Activated CD8-positive, alpha-beta T cell treated with anti-CD3 and anti-CD28 coated beads for 36 hours (primary cell): ENCODE measurements at regions not wholly inside any gene's neighbourhood (a gene's known extent, or its start where the extent isn't known, plus 50 kb on each side); places are given as distances from the start of the nearest gene placed in this dataset.

Source experiments
- ATAC-seq: fragments of 200-7000 bp; cut with Tn5 transposase; one replicate; pipeline ENCODE4 v1.10.0; 2021; ENCODE audit warnings: mild to moderate bottlenecking, moderate library complexity
- CTCF ChIA-PET: fragments of 350-600 bp; sonication (Branson Sonifier 250); formaldehyde crosslinking; loops from one replicate; lab custom pipeline; 2021; ENCODE audit warnings: antibody characterized with exemption; lab: Charles Lee
- POLR2A ChIA-PET: fragments of 350-600 bp; sonication (Branson Sonifier 250); formaldehyde crosslinking; loops from one replicate; lab custom pipeline; 2021; ENCODE audit warnings: antibody characterized with exemption; lab: Charles Lee
- DNase-seq: peaks from one replicate; pipeline ENCODE4 v3.0.0-alpha.2; 2020
- H3K27ac Mint-ChIP-seq: one replicate; pipeline ENCODE4 v1.8.0; 2021; ENCODE audit warnings: mild to moderate bottlenecking, mixed read lengths
- H3K27me3 Mint-ChIP-seq: one replicate; pipeline ENCODE4 v1.8.0; 2021; ENCODE audit warnings: mixed read lengths
- H3K36me3 Mint-ChIP-seq: one replicate; pipeline ENCODE4 v1.8.0; 2021; ENCODE audit warnings: low read depth, mixed read lengths
- H3K4me1 Mint-ChIP-seq: one replicate; pipeline ENCODE4 v1.8.0; 2021; ENCODE audit warnings: low read depth, mixed read lengths
- H3K4me3 Mint-ChIP-seq: one replicate; pipeline ENCODE4 v1.8.0; 2021; ENCODE audit warnings: mild to moderate bottlenecking, moderate library complexity, mixed read lengths
- H3K9me3 Mint-ChIP-seq: one replicate; pipeline ENCODE4 v1.8.0; 2021; ENCODE audit warnings: mixed read lengths
- intact Hi-C: fragments of 100-400 bp; cut with micrococcal nuclease; formaldehyde crosslinking; loops from one replicate; pipeline ENCODE4 v1.10.0; 2022
- TF ChIP-seq, protein P1 (sequence below): fragments of 200-600 bp; IDR thresholded peaks from one replicate; pipeline ENCODE4 v1.8.0; 2022; ENCODE audit warnings: antibody characterized with exemption, mild to moderate bottlenecking

GRCh38 chr2:239750045-239750835, 274.9 kb downstream of the NDUFA10 start:
- Mint-ChIP-seq H3K9me3 (no peaks in the 10 kb centered on the region), H3K4me1 (peaks cover 16% of the 10 kb centered on the region), H3K4me3 (no peak overlapping the region), H3K36me3 (no peaks in the 10 kb centered on the region), H3K27me3 (no peaks in the 10 kb centered on the region), H3K27ac (no peak overlapping the region)
- TF ChIP-seq, protein P1, sequence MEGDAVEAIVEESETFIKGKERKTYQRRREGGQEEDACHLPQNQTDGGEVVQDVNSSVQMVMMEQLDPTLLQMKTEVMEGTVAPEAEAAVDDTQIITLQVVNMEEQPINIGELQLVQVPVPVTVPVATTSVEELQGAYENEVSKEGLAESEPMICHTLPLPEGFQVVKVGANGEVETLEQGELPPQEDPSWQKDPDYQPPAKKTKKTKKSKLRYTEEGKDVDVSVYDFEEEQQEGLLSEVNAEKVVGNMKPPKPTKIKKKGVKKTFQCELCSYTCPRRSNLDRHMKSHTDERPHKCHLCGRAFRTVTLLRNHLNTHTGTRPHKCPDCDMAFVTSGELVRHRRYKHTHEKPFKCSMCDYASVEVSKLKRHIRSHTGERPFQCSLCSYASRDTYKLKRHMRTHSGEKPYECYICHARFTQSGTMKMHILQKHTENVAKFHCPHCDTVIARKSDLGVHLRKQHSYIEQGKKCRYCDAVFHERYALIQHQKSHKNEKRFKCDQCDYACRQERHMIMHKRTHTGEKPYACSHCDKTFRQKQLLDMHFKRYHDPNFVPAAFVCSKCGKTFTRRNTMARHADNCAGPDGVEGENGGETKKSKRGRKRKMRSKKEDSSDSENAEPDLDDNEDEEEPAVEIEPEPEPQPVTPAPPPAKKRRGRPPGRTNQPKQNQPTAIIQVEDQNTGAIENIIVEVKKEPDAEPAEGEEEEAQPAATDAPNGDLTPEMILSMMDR: no peak
- DNase-seq (no peak), ATAC-seq (no peak)
- ChIA-PET POLR2A (no interaction called here), CTCF (no interaction called here)
- intact Hi-C loops: no loop called here

DNA sequence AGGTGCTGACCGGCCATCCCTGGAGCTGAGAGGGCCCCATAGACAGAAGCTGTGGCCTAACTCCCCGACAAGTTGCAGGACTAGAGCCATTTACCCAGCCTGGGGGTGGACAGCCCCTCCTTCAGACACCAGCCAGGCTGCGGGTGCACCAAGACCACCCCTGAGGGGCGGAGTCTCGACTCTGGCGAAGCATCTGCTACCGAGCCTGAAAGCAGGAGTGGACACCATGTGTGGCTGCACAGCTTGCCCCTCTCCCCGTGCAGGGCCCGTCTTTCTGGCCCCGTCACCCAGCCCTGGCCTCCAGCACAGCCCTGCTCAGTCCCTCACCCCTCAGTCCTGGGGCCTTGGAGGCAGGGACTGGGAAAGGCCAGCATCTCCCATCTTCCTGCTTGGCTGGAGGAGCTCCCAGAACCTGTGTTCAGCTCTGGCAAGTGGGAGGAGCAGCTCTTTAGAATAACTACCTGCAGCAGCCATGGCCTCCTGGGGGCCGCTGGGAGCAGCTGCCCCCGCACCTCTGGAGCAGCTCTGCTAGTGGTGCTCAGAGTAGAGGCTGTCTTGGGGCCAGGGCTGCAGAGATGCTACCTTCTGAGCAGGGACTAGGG, 275.8 kb downstream of the NDUFA10 start:
- no peak for ATAC-seq
- Mint-ChIP-seq H3K36me3 (no peaks in the 10 kb centered on the region), H3K27ac (no peak overlapping the region), H3K4me1 (peaks cover 16% of the 10 kb centered on the region), H3K9me3 (no peaks in the 10 kb centered on the region), H3K27me3 (no peaks in the 10 kb centered on the region), H3K4me3 (no peak overlapping the region)
- intact Hi-C loops: no loop called here
- TF ChIP-seq, protein P1: no peak
- DNase-seq: no peak
- POLR2A ChIA-PET: no interaction called here
- CTCF ChIA-PET: no interaction called here

GRCh38 chr2:239748811-239749210, 276.3 kb downstream of the NDUFA10 start:
- H3K27ac Mint-ChIP-seq: no peak overlapping the region
- POLR2A ChIA-PET: no interaction called here
- CTCF ChIA-PET: no interaction called here

DNA sequence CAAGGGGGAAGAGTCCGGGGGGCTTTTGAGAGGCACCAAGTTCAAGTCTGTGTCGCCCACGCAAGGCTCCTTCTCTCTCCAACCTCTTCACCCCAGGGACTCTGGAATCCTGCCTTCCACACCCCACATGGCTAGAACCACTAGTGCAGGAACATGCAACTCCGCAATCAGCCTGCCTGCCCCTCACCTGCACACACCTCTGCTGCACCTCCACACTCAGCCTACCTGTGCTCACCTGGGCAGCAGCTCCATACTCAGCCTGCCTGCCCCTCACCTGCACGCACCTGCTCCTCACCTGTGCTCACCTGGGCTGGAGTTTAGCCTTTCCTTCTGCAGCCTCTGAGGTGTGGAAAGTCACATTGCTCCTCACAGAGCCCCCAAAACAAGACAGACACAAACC, 277.4 kb downstream of the NDUFA10 start:
- Mint-ChIP-seq H3K4me3 (no peak overlapping the region), H3K27me3 (no peaks in the 10 kb centered on the region), H3K36me3 (no peaks in the 10 kb centered on the region), H3K9me3 (no peaks in the 10 kb centered on the region), H3K27ac (no peak overlapping the region), H3K4me1 (peaks cover 16% of the 10 kb centered on the region)
- TF ChIP-seq, protein P1: no peak
- intact Hi-C loops: no loop called here
- ChIA-PET CTCF (no interaction called here), POLR2A (no interaction called here)
- no peak for DNase-seq
- ATAC-seq: no peak

More at GRCh38 chr2:239748811-239749210, 276.3 kb downstream of the NDUFA10 start:
- ATAC-seq: no peak
- Mint-ChIP-seq H3K9me3 (no peaks in the 10 kb centered on the region), H3K4me3 (no peak overlapping the region), H3K4me1 (peaks cover 16% of the 10 kb centered on the region), H3K36me3 (no peaks in the 10 kb centered on the region), H3K27me3 (no peaks in the 10 kb centered on the region)
- TF ChIP-seq, protein P1: no peak
- DNase-seq: no peak
- intact Hi-C loops: no loop called here

GRCh38 chr2:239747274-239747673, 277.9 kb downstream of the NDUFA10 start:
- no peaks in the 10 kb centered on the region for H3K27me3 Mint-ChIP-seq
- ATAC-seq (no peak), DNase-seq (no peak)
- H3K4me1 Mint-ChIP-seq: peaks cover 16% of the 10 kb centered on the region
- no peak overlapping the region for H3K27ac Mint-ChIP-seq
- H3K36me3 Mint-ChIP-seq: no peaks in the 10 kb centered on the region
- TF ChIP-seq, protein P1: no peak
- no peak overlapping the region for H3K4me3 Mint-ChIP-seq
- POLR2A ChIA-PET: no interaction called here
- CTCF ChIA-PET: no interaction called here
- H3K9me3 Mint-ChIP-seq: no peaks in the 10 kb centered on the region
- intact Hi-C loops: no loop called here
